Nephron progenitor cell (in vitro differentiated cells): ENCODE measurements at regions not wholly inside any gene's neighbourhood (a gene's known extent, or its start where the extent isn't known, plus 50 kb on each side); places are given as distances from the start of the nearest gene placed in this dataset.

Experiments used
- DNase-seq: peaks from one replicate; pipeline ENCODE4 v3.0.0; 2021
- H3K27ac Mint-ChIP-seq: 2 replicates; pipeline ENCODE4 v1.8.0; 2021; ENCODE audit warnings: mild to moderate bottlenecking, moderate library complexity, mixed read lengths
- H3K27me3 Mint-ChIP-seq: 2 replicates; pipeline ENCODE4 v1.8.0; 2021; ENCODE audit warnings: mild to moderate bottlenecking, low read depth, mixed read lengths; ENCODE audit not compliant: poor library complexity
- H3K36me3 Mint-ChIP-seq: 2 replicates; pipeline ENCODE4 v1.8.0; 2021; ENCODE audit warnings: low read depth, mixed read lengths
- H3K4me1 Mint-ChIP-seq: 2 replicates; pipeline ENCODE4 v1.8.0; 2021; ENCODE audit warnings: mixed read lengths
- H3K4me3 Mint-ChIP-seq: 2 replicates; pipeline ENCODE4 v1.8.0; 2021; ENCODE audit warnings: mild to moderate bottlenecking, moderate library complexity, mixed read lengths
- H3K9me3 Mint-ChIP-seq: 2 replicates; pipeline ENCODE4 v1.8.0; 2021; ENCODE audit warnings: mild to moderate bottlenecking, moderate library complexity, mixed read lengths
- TF ChIP-seq, protein P1 (sequence below): fragments of 200-600 bp; sonication (generic); IDR thresholded peaks from 2 replicates; pipeline ENCODE4 v1.5.0; 2021; ENCODE audit warnings: antibody characterized with exemption

- Mint-ChIP-seq H3K9me3 (peaks cover 15% of the 10 kb centered on the region), H3K36me3 (peaks cover 32% of the 10 kb centered on the region), H3K27ac (no peak overlapping the region), H3K4me1 (peaks cover 4% of the 10 kb centered on the region), H3K4me3 (no peak overlapping the region), H3K27me3 (no peaks in the 10 kb centered on the region)
- TF ChIP-seq, protein P1, sequence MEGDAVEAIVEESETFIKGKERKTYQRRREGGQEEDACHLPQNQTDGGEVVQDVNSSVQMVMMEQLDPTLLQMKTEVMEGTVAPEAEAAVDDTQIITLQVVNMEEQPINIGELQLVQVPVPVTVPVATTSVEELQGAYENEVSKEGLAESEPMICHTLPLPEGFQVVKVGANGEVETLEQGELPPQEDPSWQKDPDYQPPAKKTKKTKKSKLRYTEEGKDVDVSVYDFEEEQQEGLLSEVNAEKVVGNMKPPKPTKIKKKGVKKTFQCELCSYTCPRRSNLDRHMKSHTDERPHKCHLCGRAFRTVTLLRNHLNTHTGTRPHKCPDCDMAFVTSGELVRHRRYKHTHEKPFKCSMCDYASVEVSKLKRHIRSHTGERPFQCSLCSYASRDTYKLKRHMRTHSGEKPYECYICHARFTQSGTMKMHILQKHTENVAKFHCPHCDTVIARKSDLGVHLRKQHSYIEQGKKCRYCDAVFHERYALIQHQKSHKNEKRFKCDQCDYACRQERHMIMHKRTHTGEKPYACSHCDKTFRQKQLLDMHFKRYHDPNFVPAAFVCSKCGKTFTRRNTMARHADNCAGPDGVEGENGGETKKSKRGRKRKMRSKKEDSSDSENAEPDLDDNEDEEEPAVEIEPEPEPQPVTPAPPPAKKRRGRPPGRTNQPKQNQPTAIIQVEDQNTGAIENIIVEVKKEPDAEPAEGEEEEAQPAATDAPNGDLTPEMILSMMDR: no peak
- no peak for DNase-seq
Measured at GRCh38 chr15:31567861-31568260, 241.2 kb downstream of the KLF13 start.

DNA sequence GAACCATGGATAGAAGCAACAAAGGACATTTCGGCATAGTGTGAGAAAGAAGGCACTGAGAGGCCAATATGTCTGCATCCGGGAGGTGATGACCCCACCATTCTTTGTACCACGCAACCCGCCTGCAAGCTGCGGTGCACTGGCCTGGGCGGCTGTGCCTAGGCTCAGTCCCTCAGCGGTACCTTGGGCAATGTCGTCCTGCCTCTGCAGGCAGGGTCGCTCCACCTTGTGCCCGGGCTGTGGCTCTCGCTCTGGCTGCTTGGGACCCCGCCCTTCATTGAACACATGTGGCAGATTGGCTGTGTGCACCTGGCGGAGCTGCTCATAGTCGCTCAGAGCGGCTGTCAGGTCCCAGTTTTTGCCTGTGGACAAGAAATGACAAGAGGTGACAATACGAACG lies 243.2 kb downstream of the KLF13 start:
- Mint-ChIP-seq H3K9me3 (peaks cover 15% of the 10 kb centered on the region), H3K4me3 (no peak overlapping the region), H3K27ac (no peak overlapping the region), H3K36me3 (peaks cover 32% of the 10 kb centered on the region), H3K27me3 (no peaks in the 10 kb centered on the region), H3K4me1 (peaks cover 8% of the 10 kb centered on the region)
- TF ChIP-seq, protein P1: no peak
- no peak for DNase-seq

GRCh38 chr15:31570591-31570990 lies 244.0 kb downstream of the KLF13 start:
- Mint-ChIP-seq H3K36me3 (peaks cover 32% of the 10 kb centered on the region), H3K9me3 (peaks cover 15% of the 10 kb centered on the region), H3K27ac (no peak overlapping the region), H3K27me3 (no peaks in the 10 kb centered on the region), H3K4me3 (no peak overlapping the region), H3K4me1 (peaks cover 10% of the 10 kb centered on the region)
- TF ChIP-seq, protein P1: no peak
- DNase-seq: no peak

DNA sequence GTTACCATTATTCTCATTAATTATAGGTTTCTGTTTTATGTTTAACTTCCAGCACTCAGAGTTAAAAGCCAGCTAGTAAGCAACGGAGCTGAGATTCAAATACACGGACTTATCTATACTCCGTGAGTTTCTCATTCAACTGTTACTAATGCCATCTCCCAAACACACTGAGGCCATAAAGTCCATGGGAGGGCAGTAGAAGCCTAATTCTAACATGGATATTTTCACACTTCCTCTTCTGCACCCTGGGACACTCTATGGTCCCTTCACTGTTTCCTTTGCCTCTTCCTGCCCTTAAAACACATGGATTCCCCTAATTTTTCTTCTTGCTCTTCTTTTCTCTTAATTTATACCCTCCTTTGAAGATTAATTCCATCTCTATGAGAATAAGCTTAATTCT lies 245.0 kb downstream of the KLF13 start:
- Mint-ChIP-seq H3K36me3 (peaks cover 25% of the 10 kb centered on the region), H3K4me3 (no peak overlapping the region), H3K9me3 (peaks cover 15% of the 10 kb centered on the region), H3K27ac (no peak overlapping the region), H3K27me3 (no peaks in the 10 kb centered on the region), H3K4me1 (peaks cover 10% of the 10 kb centered on the region)
- no peak for DNase-seq
- TF ChIP-seq, protein P1: no peak

DNA sequence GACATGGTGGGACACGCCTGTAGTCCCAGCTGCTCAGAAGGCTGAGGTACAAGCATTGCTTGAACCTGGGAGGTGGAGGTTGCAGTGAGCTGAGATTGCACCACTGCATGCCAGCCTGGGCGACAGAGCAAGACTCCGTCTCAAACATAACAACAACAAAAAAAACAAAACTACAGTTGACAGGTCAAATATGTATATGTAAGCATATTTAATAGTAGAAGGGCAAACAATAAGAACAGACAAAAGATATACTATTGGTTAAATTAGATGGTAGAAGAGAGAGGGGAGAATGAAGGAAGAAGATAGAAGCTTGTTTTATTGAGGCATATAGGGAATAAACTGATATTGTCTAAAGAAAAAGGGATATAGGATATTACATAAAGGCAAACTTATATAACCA lies 247.1 kb downstream of the KLF13 start:
- Mint-ChIP-seq H3K27ac (no peak overlapping the region), H3K36me3 (peaks cover 7% of the 10 kb centered on the region), H3K4me1 (peaks cover 14% of the 10 kb centered on the region), H3K9me3 (peaks cover under 1% of the 10 kb centered on the region), H3K27me3 (no peaks in the 10 kb centered on the region), H3K4me3 (no peak overlapping the region)
- TF ChIP-seq, protein P1: no peak
- DNase-seq: no peak

DNA sequence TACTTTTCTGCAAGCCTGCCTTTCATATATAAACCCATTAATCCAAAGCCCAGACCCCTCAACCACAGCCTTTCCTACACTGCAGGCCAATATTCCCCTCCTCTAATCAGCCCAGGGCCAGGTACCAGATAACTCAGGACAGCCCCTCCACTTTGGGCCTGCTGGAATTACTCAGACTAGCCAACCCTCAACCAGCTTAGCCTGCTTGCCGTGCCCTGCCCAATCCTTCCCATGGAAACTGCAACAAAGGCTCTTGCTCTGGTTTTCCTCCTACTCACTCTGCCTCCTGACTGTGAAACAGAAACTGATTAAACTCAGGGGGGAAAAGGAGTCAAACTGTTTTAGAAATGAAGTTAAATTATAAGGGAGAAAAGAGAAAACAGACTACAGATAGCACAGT lies 248.1 kb downstream of the KLF13 start:
- H3K9me3 Mint-ChIP-seq: peaks cover 1% of the 10 kb centered on the region
- DNase-seq: no peak
- H3K27ac Mint-ChIP-seq: no peak overlapping the region
- peaks cover 14% of the 10 kb centered on the region for H3K4me1 Mint-ChIP-seq
- no peak overlapping the region for H3K4me3 Mint-ChIP-seq
- no peaks in the 10 kb centered on the region for H3K27me3 Mint-ChIP-seq
- peaks cover 1% of the 10 kb centered on the region for H3K36me3 Mint-ChIP-seq
- TF ChIP-seq, protein P1: no peak
